ENCODE measurements at regions not wholly inside any gene's neighbourhood (a gene's known extent, or its start where the extent isn't known, plus 50 kb on each side); places are given as distances from the start of the nearest gene placed in this dataset.
"Not testable (repeated sequence)": the region's sequence is repeated elsewhere in the genome, so short reads cannot be mapped to it uniquely, and the experiment has no call there.

- no peak for DNase-seq
Measured at GRCh38 chr2:72078773-72079172, 68.9 kb downstream of the CYP26B1 start.

GRCh38 chr2:72077702-72078169, 69.9 kb downstream of the CYP26B1 start:
- no peak for DNase-seq

GRCh38 chr2:72073373-72073772, 74.3 kb downstream of the CYP26B1 start:
- DNase-seq: not testable (repeated sequence)

GRCh38 chr2:72064197-72064596, 83.5 kb downstream of the CYP26B1 start:
- DNase-seq: not testable (repeated sequence)

GRCh38 chr2:72062336-72062735, 85.3 kb downstream of the CYP26B1 start:
- no peak for DNase-seq

- no peak for DNase-seq
Measured at GRCh38 chr2:72057308-72057707, 90.4 kb downstream of the CYP26B1 start.

GRCh38 chr2:72051971-72052505, 95.6 kb downstream of the CYP26B1 start:
- DNase-seq: no peak

- DNase-seq: no peak
Measured at GRCh38 chr2:72051204-72051603, 96.5 kb downstream of the CYP26B1 start.

- no peak for DNase-seq
Measured at GRCh38 chr2:72050734-72051133, 96.9 kb downstream of the CYP26B1 start.

GRCh38 chr2:72048881-72049477, 98.7 kb downstream of the CYP26B1 start:
- no peak for DNase-seq

- no peak for DNase-seq
Measured at GRCh38 chr2:72043985-72044384, 103.7 kb downstream of the CYP26B1 start.

GRCh38 chr2:72041638-72042111, 106.0 kb downstream of the CYP26B1 start:
- peak; percentile 69 for DNase-seq

GRCh38 chr2:72040629-72041571, 106.8 kb downstream of the CYP26B1 start:
- DNase-seq: no peak

- DNase-seq: no peak
Measured at GRCh38 chr2:72038524-72038923, 109.1 kb downstream of the CYP26B1 start.

- DNase-seq: no peak
Measured at GRCh38 chr2:72037261-72037666, 110.4 kb downstream of the CYP26B1 start.

- DNase-seq: no peak
Measured at GRCh38 chr2:72036595-72036994, 111.1 kb downstream of the CYP26B1 start.

- DNase-seq: no peak
Measured at GRCh38 chr2:72036173-72036545, 111.5 kb downstream of the CYP26B1 start.

- no peak for DNase-seq
Measured at GRCh38 chr2:72035518-72036172, 112.0 kb downstream of the CYP26B1 start.

- no peak for DNase-seq
Measured at GRCh38 chr2:72034353-72035095, 113.1 kb downstream of the CYP26B1 start.

GRCh38 chr2:72033636-72034035, 114.0 kb downstream of the CYP26B1 start:
- DNase-seq: no peak

- no peak for DNase-seq
Measured at GRCh38 chr2:72032481-72033041, 115.1 kb downstream of the CYP26B1 start.

Measured in NCI-H1694 (cell line).